Liver (tissue), 8 donors: ENCODE measurements at regions not wholly inside any gene's neighbourhood (a gene's known extent, or its start where the extent isn't known, plus 50 kb on each side); places are given as distances from the start of the nearest gene placed in this dataset.

Experiments used
- DNase-seq: peaks from one replicate; pipeline ENCODE4 v3.0.0-alpha.2; 2017; ENCODE audit warnings: low spot score
- H3K27ac ChIP-seq, 2 donors: one replicate each; pipeline ENCODE4 v1.7.0; 2013; ENCODE audit warnings: inconsistent platforms in 2 of 2, low read length in 2 of 2, control low read depth in 1 of 2, low read depth in 1 of 2, mild to moderate bottlenecking in 1 of 2
- H3K27me3 ChIP-seq, 4 donors: one replicate each; pipeline versions ENCODE4 v1.6.1 to v1.7.0; 2013; ENCODE audit warnings: low read length in 3 of 4, inconsistent platforms in 1 of 4, mild to moderate bottlenecking in 1 of 4, moderate library complexity in 1 of 4; ENCODE audit not compliant: control insufficient read depth in 4 of 4, insufficient read depth in 4 of 4
- H3K36me3 ChIP-seq, 4 donors: one replicate each; pipeline versions ENCODE4 v1.6.1 to v1.7.0; 2013; ENCODE audit warnings: low read length in 3 of 4, mild to moderate bottlenecking in 3 of 4, low read depth in 1 of 4, moderate library complexity in 1 of 4; ENCODE audit not compliant: control insufficient read depth in 4 of 4, insufficient read depth in 3 of 4
- H3K4me1 ChIP-seq, 4 donors: one replicate each; pipeline versions ENCODE4 v1.6.1 to v1.7.0; 2013; ENCODE audit warnings: low read length in 3 of 4, mild to moderate bottlenecking in 3 of 4, moderate library complexity in 1 of 4; ENCODE audit not compliant: control insufficient read depth in 4 of 4, insufficient read depth in 4 of 4
- H3K4me3 ChIP-seq, 3 donors: one replicate each; pipeline versions ENCODE4 v1.6.1 to v1.7.0; 2013; ENCODE audit warnings: low read length in 3 of 3, control low read depth in 1 of 3, low read depth in 1 of 3, mild to moderate bottlenecking in 1 of 3
- H3K9ac ChIP-seq, 2 donors: one replicate each; pipeline ENCODE4 v1.7.0; 2013; ENCODE audit warnings: low read length in 2 of 2, mild to moderate bottlenecking in 2 of 2, moderate library complexity in 2 of 2, control low read depth in 1 of 2, low read depth in 1 of 2
- H3K9me3 ChIP-seq, 4 donors: one replicate each; pipeline versions ENCODE4 v1.6.1 to v1.7.0; 2013; ENCODE audit warnings: low read length in 3 of 4; ENCODE audit not compliant: control insufficient read depth in 4 of 4
- EGR1 ChIP-seq, 2 donors: IDR thresholded peaks; 2 replicates each; pipeline ENCODE4 v1.6.1; 2016 to 2018; ENCODE audit warnings: antibody characterized with exemption in 2 of 2, low read depth in 2 of 2
- FOXA1 ChIP-seq: IDR thresholded peaks from 2 replicates; pipeline ENCODE4 v1.6.1; 2016; ENCODE audit warnings: antibody characterized with exemption
- FOXA2 ChIP-seq: IDR thresholded peaks from 2 replicates; pipeline ENCODE4 v1.6.1; 2016; ENCODE audit warnings: antibody characterized with exemption
- GABPA ChIP-seq, 2 donors: IDR thresholded peaks in 1 of 2; conservative IDR thresholded peaks in 1 of 2; 2 replicates each; pipeline ENCODE4 v1.6.1; 2016; ENCODE audit warnings: antibody characterized with exemption in 2 of 2, mild to moderate bottlenecking in 1 of 2, moderate library complexity in 1 of 2
- HNF4A ChIP-seq, 2 donors: conservative IDR thresholded peaks; 2 replicates each; pipeline ENCODE4 v1.6.1; 2016; ENCODE audit warnings: antibody characterized with exemption in 2 of 2, mild to moderate bottlenecking in 2 of 2
- HNF4G ChIP-seq: IDR thresholded peaks from 2 replicates; pipeline ENCODE4 v1.6.1; 2016; ENCODE audit warnings: antibody characterized with exemption
- JUND ChIP-seq, 2 donors: IDR thresholded peaks; 2 replicates each; pipeline ENCODE4 v1.6.1; 2016; ENCODE audit warnings: antibody characterized with exemption in 2 of 2
- NR2F2 ChIP-seq: IDR thresholded peaks from 2 replicates; pipeline ENCODE4 v1.6.1; 2016; ENCODE audit warnings: antibody characterized with exemption
- RAD21 ChIP-seq, 2 donors: IDR thresholded peaks; 2 replicates each; pipeline ENCODE4 v1.6.1; 2016; ENCODE audit warnings: antibody characterized with exemption in 2 of 2, mild to moderate bottlenecking in 2 of 2
- REST ChIP-seq: IDR thresholded peaks from 2 replicates; pipeline ENCODE4 v1.6.1; 2016; ENCODE audit warnings: antibody characterized with exemption, mild to moderate bottlenecking
- RXRA ChIP-seq, 2 donors: IDR thresholded peaks; 2 replicates each; pipeline ENCODE4 v1.6.1; 2017 to 2018; ENCODE audit warnings: antibody characterized with exemption in 2 of 2, mild to moderate bottlenecking in 1 of 2
- SP1 ChIP-seq: IDR thresholded peaks from 2 replicates; pipeline ENCODE4 v1.6.1; 2018; ENCODE audit warnings: antibody characterized with exemption, mild to moderate bottlenecking
- TAF1 ChIP-seq: conservative IDR thresholded peaks from 2 replicates; pipeline ENCODE4 v1.6.1; 2016; ENCODE audit warnings: antibody characterized with exemption, mild to moderate bottlenecking
- YY1 ChIP-seq: IDR thresholded peaks from 2 replicates; pipeline ENCODE4 v1.6.1; 2016; ENCODE audit warnings: antibody characterized with exemption, mild to moderate bottlenecking
- ZBTB33 ChIP-seq: IDR thresholded peaks from 2 replicates; pipeline ENCODE4 v1.6.1; 2016; ENCODE audit warnings: antibody characterized with exemption
- WGBS: extraction: QIAGEN DNeasy Blood & Tissue Kit; methylation state at CpG from one replicate; pipeline ENCODE4 v1.1.7; 2013; 5-methylcytosine and 5-hydroxymethylcytosine counted together
- TF ChIP-seq, protein P1 (sequence below): IDR thresholded peaks from 2 replicates; pipeline ENCODE4 v1.6.1; 2016; ENCODE audit warnings: antibody characterized with exemption
- TF ChIP-seq, protein P2 (sequence below): IDR thresholded peaks from 2 replicates; pipeline ENCODE4 v1.6.1; 2016; ENCODE audit warnings: antibody characterized with exemption
- TF ChIP-seq, protein P3 (sequence below): fragments of 150-350 bp; IDR thresholded peaks from 2 replicates; pipeline ENCODE4 v1.5.1; 2017; ENCODE audit warnings: improper control_type of control experiment, low read depth, low read length; ENCODE audit not compliant: missing input control
- donor health status: healthy.
- donor health status: healthy.
- donor health status: healthy.
- donor health status: healthy.
- donor health status: healthy.

GRCh38 chr2:183996825-183997793 lies 601.2 kb upstream of the ZNF804A start:
- Histone ChIP-seq H3K27me3 (no peaks in the 10 kb centered on the region), H3K4me3 (no peak overlapping the region), H3K9me3 (no peaks in the 10 kb centered on the region), H3K9ac (no peak overlapping the region), H3K36me3 (no peaks in the 10 kb centered on the region), H3K27ac (no peak overlapping the region), H3K4me1 (no peaks in the 10 kb centered on the region)
- DNase-seq = no peak
- WGBS = 68% methylated on average over 10 of the region's 10 CpGs
- TF ChIP-seq YY1 (no peak), RAD21 (IDR thresholded peaks at IDR 0.05) (no peak), GABPA (IDR thresholded peaks at IDR 0.05 in 1 of 2, conservative IDR thresholded peaks at IDR 0.05 in 1 of 2) (no peak), TAF1 (no peak), FOXA1 (no peak), REST (no peak), RXRA (IDR thresholded peaks at IDR 0.05) (no peak), HNF4G (no peak), EGR1 (IDR thresholded peaks at IDR 0.05; ENCODE audit: low read depth in 2 of 2) (no peak), SP1 (no peak), NR2F2 (no peak), JUND (IDR thresholded peaks at IDR 0.05) (no peak), ZBTB33 (no peak), HNF4A (conservative IDR thresholded peaks at IDR 0.05) (no peak), FOXA2 (no peak)
- TF ChIP-seq, protein P1, sequence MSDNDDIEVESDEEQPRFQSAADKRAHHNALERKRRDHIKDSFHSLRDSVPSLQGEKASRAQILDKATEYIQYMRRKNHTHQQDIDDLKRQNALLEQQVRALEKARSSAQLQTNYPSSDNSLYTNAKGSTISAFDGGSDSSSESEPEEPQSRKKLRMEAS = no peak
- TF ChIP-seq, protein P2, sequence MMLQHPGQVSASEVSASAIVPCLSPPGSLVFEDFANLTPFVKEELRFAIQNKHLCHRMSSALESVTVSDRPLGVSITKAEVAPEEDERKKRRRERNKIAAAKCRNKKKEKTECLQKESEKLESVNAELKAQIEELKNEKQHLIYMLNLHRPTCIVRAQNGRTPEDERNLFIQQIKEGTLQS = no peak
- TF ChIP-seq, protein P3, sequence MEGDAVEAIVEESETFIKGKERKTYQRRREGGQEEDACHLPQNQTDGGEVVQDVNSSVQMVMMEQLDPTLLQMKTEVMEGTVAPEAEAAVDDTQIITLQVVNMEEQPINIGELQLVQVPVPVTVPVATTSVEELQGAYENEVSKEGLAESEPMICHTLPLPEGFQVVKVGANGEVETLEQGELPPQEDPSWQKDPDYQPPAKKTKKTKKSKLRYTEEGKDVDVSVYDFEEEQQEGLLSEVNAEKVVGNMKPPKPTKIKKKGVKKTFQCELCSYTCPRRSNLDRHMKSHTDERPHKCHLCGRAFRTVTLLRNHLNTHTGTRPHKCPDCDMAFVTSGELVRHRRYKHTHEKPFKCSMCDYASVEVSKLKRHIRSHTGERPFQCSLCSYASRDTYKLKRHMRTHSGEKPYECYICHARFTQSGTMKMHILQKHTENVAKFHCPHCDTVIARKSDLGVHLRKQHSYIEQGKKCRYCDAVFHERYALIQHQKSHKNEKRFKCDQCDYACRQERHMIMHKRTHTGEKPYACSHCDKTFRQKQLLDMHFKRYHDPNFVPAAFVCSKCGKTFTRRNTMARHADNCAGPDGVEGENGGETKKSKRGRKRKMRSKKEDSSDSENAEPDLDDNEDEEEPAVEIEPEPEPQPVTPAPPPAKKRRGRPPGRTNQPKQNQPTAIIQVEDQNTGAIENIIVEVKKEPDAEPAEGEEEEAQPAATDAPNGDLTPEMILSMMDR = no peak
